Neural cell (in vitro differentiated cells): ENCODE measurements at regions not wholly inside any gene's neighbourhood (a gene's known extent, or its start where the extent isn't known, plus 50 kb on each side); places are given as distances from the start of the nearest gene placed in this dataset.

Experiments used
- H2AFZ ChIP-seq: fragments of 200-600, 300-800 bp; sonication (generic), shearing (Covaris generic); 2 replicates; pipeline ENCODE4 v1.6.0; 2014; ENCODE audit warnings: low read depth, mild to moderate bottlenecking, antibody characterized with exemption, low read length, moderate library complexity
- H3F3A ChIP-seq: fragments of 200-600 bp; shearing (Covaris generic); 2 replicates; pipeline ENCODE4 v1.6.1; 2016; ENCODE audit warnings: mild to moderate bottlenecking, moderate library complexity, mixed read lengths, antibody characterized with exemption, low read length; ENCODE audit not compliant: insufficient read depth, poor library complexity, severe bottlenecking
- H3K27ac ChIP-seq: fragments of 200-600, 300-800 bp; sonication (generic), shearing (Covaris generic); 2 replicates; pipeline ENCODE4 v1.5.1; 2014; ENCODE audit warnings: mild to moderate bottlenecking, low read length, moderate library complexity
- H3K27me3 ChIP-seq: fragments of 300-800, 200-600 bp; sonication (generic), shearing (Covaris generic); 2 replicates; pipeline ENCODE4 v1.6.0; 2014; ENCODE audit warnings: mild to moderate bottlenecking, low read depth, low read length, moderate library complexity; ENCODE audit not compliant: insufficient read depth
- H3K36me3 ChIP-seq: fragments of 300-800, 200-600 bp; sonication (generic), shearing (Covaris generic); 2 replicates; pipeline ENCODE4 v1.5.1; 2014; ENCODE audit warnings: mild to moderate bottlenecking, antibody characterized with exemption, low read length, moderate library complexity; ENCODE audit not compliant: insufficient read depth
- H3K4me2 ChIP-seq: fragments of 300-800, 200-600 bp; sonication (generic), shearing (Covaris generic); 2 replicates; pipeline ENCODE4 v1.6.0; 2014; ENCODE audit warnings: mild to moderate bottlenecking, low read length
- H3K4me3 ChIP-seq: fragments of 300-800, 200-600 bp; sonication (generic), shearing (Covaris generic); 2 replicates; pipeline ENCODE4 v1.5.1; 2014; ENCODE audit warnings: mild to moderate bottlenecking, low read length, moderate library complexity
- H3K79me2 ChIP-seq: fragments of 200-600 bp; shearing (Covaris generic); replicated peaks from 2 replicates; pipeline ENCODE4 v1.6.0; 2014; ENCODE audit warnings: mild to moderate bottlenecking, low read length, moderate library complexity; ENCODE audit not compliant: insufficient read depth
- H3K9ac ChIP-seq: fragments of 300-800, 200-600 bp; sonication (generic), shearing (Covaris generic); 2 replicates; pipeline ENCODE4 v1.6.1; 2016; ENCODE audit warnings: mild to moderate bottlenecking, low read length, mixed read lengths
- H3K9me2 ChIP-seq: fragments of 200-600 bp; shearing (Covaris generic); 2 replicates; pipeline ENCODE4 v1.6.1; 2016; ENCODE audit warnings: mild to moderate bottlenecking, low read length, mixed read lengths; ENCODE audit not compliant: insufficient read depth
- H3K9me3 ChIP-seq: fragments of 200-600, 300-800 bp; sonication (generic), shearing (Covaris generic); 2 replicates; pipeline ENCODE4 v1.6.1; 2016; ENCODE audit warnings: mild to moderate bottlenecking, mixed run types, low read length, moderate library complexity, mixed read lengths
- H4K20me1 ChIP-seq: fragments of 200-600 bp; shearing (Covaris generic); 2 replicates; pipeline ENCODE4 v1.6.1; 2016; ENCODE audit warnings: mild to moderate bottlenecking, mixed run types; ENCODE audit not compliant: insufficient read depth
- EP300 ChIP-seq: fragments of 450-650 bp; conservative IDR thresholded peaks from 2 replicates; pipeline ENCODE4 v1.6.1; 2014; ENCODE audit warnings: antibody characterized with exemption, mild to moderate bottlenecking, moderate library complexity; ENCODE audit not compliant: poor library complexity, severe bottlenecking
- EZH2 ChIP-seq: fragments of 200-600, 300-800 bp; shearing (Covaris generic), sonication (generic); IDR thresholded peaks from 2 replicates; pipeline ENCODE4 v1.6.1; 2014; ENCODE audit warnings: antibody characterized with exemption, low read length, borderline replicate concordance, mild to moderate bottlenecking; ENCODE audit not compliant: insufficient read depth, poor library complexity, severe bottlenecking
- MXI1 ChIP-seq: fragments of 450-650 bp; conservative IDR thresholded peaks from 2 replicates; pipeline ENCODE4 v1.6.1; 2014; ENCODE audit warnings: antibody characterized with exemption, mild to moderate bottlenecking; ENCODE audit not compliant: poor library complexity, severe bottlenecking
- POLR2AphosphoS5 ChIP-seq: IDR thresholded peaks from 2 replicates; pipeline ENCODE4 v1.6.1; 2012
- RAD21 ChIP-seq: fragments of 450-650 bp; conservative IDR thresholded peaks from 2 replicates; pipeline ENCODE4 v1.6.1; 2014; ENCODE audit warnings: antibody characterized with exemption, mild to moderate bottlenecking, moderate library complexity
- REST ChIP-seq: IDR thresholded peaks from 2 replicates; pipeline ENCODE4 v1.6.1; 2012; ENCODE audit warnings: borderline replicate concordance
- SMC3 ChIP-seq: fragments of 450-650 bp; conservative IDR thresholded peaks from 2 replicates; pipeline ENCODE4 v1.6.1; 2014; ENCODE audit warnings: antibody characterized with exemption, mild to moderate bottlenecking, moderate library complexity; ENCODE audit not compliant: poor library complexity
- TAF1 ChIP-seq: IDR thresholded peaks from 2 replicates; pipeline ENCODE4 v1.6.1; 2012; ENCODE audit warnings: low read depth
- TF ChIP-seq, protein P1 (sequence below): fragments of 450-650 bp; IDR thresholded peaks from 2 replicates; pipeline ENCODE4 v1.5.1; 2014; ENCODE audit warnings: antibody characterized with exemption, mild to moderate bottlenecking, moderate library complexity; ENCODE audit not compliant: poor library complexity, severe bottlenecking

DNA sequence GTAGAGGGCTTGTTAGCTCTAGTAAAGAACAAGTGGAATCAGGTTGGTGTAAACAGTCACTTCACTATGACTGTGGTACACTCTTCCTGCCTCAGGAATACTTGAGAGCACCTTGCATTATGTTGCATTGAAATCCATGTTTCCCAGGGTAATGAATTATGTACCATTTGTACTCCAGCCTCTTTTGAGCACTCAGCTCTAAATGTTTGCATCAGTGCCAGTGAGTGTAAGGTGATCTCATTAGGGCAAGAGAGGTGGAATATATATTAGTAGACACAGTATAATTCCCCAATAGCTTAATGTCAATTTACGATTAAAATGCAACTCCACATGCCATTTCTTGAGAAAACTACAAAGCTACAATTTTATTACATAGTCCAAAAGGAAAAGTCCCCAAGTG is 319.6 kb upstream of the POU3F2 start:
- Histone ChIP-seq H3K4me3 (no peak overlapping the region), H3K9ac (no peak overlapping the region), H3K79me2 (no peaks in the 10 kb centered on the region), H3K4me2 (no peak overlapping the region), H4K20me1 (no peaks in the 10 kb centered on the region), H3K9me3 (no peaks in the 10 kb centered on the region), H3K9me2 (no peaks in the 10 kb centered on the region), H3K27me3 (no peaks in the 10 kb centered on the region), H2AFZ (no peak overlapping the region), H3K27ac (no peak overlapping the region), H3F3A (no peaks in the 10 kb centered on the region), H3K36me3 (no peaks in the 10 kb centered on the region)
- no peak for TF ChIP-seq MXI1
- TF ChIP-seq RAD21 = no peak
- TF ChIP-seq REST = no peak
- TF ChIP-seq EP300 = no peak

DNA sequence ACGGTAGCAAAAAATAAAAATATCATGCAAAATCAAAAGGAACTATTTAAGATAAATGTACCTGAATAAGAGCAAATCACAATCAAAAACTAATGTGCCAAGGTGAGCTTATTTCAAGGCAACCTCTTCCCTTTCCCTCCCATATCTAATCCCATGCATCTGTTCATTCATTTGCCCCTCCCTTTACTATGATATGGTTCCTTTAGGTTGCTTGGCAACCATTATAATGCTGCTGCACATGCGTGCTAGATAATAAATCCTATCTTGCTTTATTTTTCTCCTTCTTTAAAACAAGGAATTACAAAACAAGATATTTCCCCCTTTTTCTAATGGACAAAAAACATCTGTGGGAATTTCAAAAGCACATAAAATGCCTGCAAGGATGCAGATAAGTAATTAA is 318.2 kb upstream of the POU3F2 start:
- H3K79me2 ChIP-seq = no peaks in the 10 kb centered on the region
- TF ChIP-seq SMC3 (no peak), RAD21 (peak; percentile 12), MXI1 (peak; percentile 41)
- peak overlapping the region; percentile 43 for H3K4me3 ChIP-seq
- H2AFZ ChIP-seq = peak overlapping the region; percentile 35
- no peaks in the 10 kb centered on the region for H3K9me3 ChIP-seq
- no peaks in the 10 kb centered on the region for H3K9me2 ChIP-seq
- peak overlapping the region; percentile 41 for H3K27ac ChIP-seq
- peak overlapping the region; percentile 46 for H3K9ac ChIP-seq
- H3K4me2 ChIP-seq = peak overlapping the region; percentile 87
- no peaks in the 10 kb centered on the region for H3K27me3 ChIP-seq
- H3F3A ChIP-seq = no peaks in the 10 kb centered on the region
- no peaks in the 10 kb centered on the region for H4K20me1 ChIP-seq
- H3K36me3 ChIP-seq = no peaks in the 10 kb centered on the region

DNA sequence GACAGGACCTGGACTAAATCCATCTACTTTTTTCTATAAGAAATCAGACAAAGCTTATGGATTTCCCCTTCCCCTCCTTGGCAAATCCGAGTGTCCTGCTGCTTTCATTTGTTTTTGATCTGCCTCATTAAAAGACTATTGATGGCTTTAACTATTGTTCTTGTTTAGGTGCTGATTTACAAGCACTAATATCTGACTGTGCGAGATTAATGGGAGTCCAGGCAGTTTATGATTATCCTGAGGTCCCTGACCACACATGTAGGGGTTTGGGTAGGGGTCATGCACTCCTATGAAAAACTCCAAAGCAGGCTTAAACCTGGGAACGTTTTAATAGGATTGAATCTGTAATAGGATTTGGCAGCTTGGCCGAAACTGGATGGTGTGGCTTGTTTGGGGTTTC is 317.5 kb upstream of the POU3F2 start:
- Histone ChIP-seq H3K79me2 (no peaks in the 10 kb centered on the region), H3K4me3 (peak overlapping the region; percentile 11)

More for the DNA sequence above, 317.5 kb upstream of the POU3F2 start:
- Histone ChIP-seq H3F3A (no peaks in the 10 kb centered on the region), H2AFZ (peak overlapping the region; percentile 35), H3K36me3 (no peaks in the 10 kb centered on the region), H3K27me3 (no peaks in the 10 kb centered on the region), H3K27ac (peak overlapping the region; percentile 0), H3K9ac (peak overlapping the region; percentile 46), H4K20me1 (no peaks in the 10 kb centered on the region), H3K9me2 (no peaks in the 10 kb centered on the region), H3K4me2 (peak overlapping the region; percentile 87), H3K9me3 (no peaks in the 10 kb centered on the region)
- TF ChIP-seq MXI1 = no peak
- no peak for TF ChIP-seq SMC3
- TF ChIP-seq EZH2 = no peak
- no peak for TF ChIP-seq POLR2AphosphoS5
- no peak for TF ChIP-seq RAD21
- TF ChIP-seq EP300 = no peak
- TF ChIP-seq TAF1 = no peak
- TF ChIP-seq REST = no peak
- TF ChIP-seq, protein P1, sequence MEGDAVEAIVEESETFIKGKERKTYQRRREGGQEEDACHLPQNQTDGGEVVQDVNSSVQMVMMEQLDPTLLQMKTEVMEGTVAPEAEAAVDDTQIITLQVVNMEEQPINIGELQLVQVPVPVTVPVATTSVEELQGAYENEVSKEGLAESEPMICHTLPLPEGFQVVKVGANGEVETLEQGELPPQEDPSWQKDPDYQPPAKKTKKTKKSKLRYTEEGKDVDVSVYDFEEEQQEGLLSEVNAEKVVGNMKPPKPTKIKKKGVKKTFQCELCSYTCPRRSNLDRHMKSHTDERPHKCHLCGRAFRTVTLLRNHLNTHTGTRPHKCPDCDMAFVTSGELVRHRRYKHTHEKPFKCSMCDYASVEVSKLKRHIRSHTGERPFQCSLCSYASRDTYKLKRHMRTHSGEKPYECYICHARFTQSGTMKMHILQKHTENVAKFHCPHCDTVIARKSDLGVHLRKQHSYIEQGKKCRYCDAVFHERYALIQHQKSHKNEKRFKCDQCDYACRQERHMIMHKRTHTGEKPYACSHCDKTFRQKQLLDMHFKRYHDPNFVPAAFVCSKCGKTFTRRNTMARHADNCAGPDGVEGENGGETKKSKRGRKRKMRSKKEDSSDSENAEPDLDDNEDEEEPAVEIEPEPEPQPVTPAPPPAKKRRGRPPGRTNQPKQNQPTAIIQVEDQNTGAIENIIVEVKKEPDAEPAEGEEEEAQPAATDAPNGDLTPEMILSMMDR = no peak
